ENCODE measurements at regions not wholly inside any gene's neighbourhood (a gene's known extent, or its start where the extent isn't known, plus 50 kb on each side); places are given as distances from the start of the nearest gene placed in this dataset.

- Histone ChIP-seq H3K4me1 (ENCODE audit: control insufficient read depth, insufficient read depth, low read length) (no peaks in the 10 kb centered on the region), H3K27me3 (ENCODE audit: control insufficient read depth in 1 of 2, insufficient read depth in 2 of 2, low read length in 2 of 2) (no peaks in the 10 kb centered on the region), H3K27ac (ENCODE audit: low read length) (no peak overlapping the region)
Observed at GRCh38 chr12:24705216-24705615, 243.7 kb downstream of the BCAT1 start.

GRCh38 chr12:24701343-24701742, 247.6 kb downstream of the BCAT1 start:
- Histone ChIP-seq H3K4me1 (ENCODE audit: control insufficient read depth, insufficient read depth, low read length) (no peaks in the 10 kb centered on the region), H3K27ac (ENCODE audit: low read length) (no peak overlapping the region), H3K9ac (ENCODE audit: low read length in 2 of 2) (no peak overlapping the region), H3K36me3 (ENCODE audit: control insufficient read depth in 2 of 2, insufficient read depth in 2 of 2, low read length in 2 of 2) (no peaks in the 10 kb centered on the region), H3K27me3 (ENCODE audit: control insufficient read depth in 1 of 2, insufficient read depth in 2 of 2, low read length in 2 of 2) (no peaks in the 10 kb centered on the region), H3K9me3 (ENCODE audit: control insufficient read depth in 2 of 2, low read length in 2 of 2) (no peaks in the 10 kb centered on the region), H3K4me3 (ENCODE audit: low read length in 2 of 2) (no peak overlapping the region)

More at GRCh38 chr12:24705216-24705615, 243.7 kb downstream of the BCAT1 start:
- no peak overlapping the region for H3K9ac ChIP-seq (ENCODE audit: low read length in 2 of 2)
- no peaks in the 10 kb centered on the region for H3K36me3 ChIP-seq (ENCODE audit: control insufficient read depth in 2 of 2, insufficient read depth in 2 of 2, low read length in 2 of 2)
- H3K9me3 ChIP-seq (ENCODE audit: control insufficient read depth in 2 of 2, low read length in 2 of 2): no peaks in the 10 kb centered on the region
- no peak overlapping the region for H3K4me3 ChIP-seq (ENCODE audit: low read length in 2 of 2)

- Histone ChIP-seq H3K27me3 (ENCODE audit: control insufficient read depth in 1 of 2, insufficient read depth in 2 of 2, low read length in 2 of 2) (no peaks in the 10 kb centered on the region), H3K4me1 (ENCODE audit: control insufficient read depth, insufficient read depth, low read length) (no peaks in the 10 kb centered on the region), H3K36me3 (ENCODE audit: control insufficient read depth in 2 of 2, insufficient read depth in 2 of 2, low read length in 2 of 2) (no peaks in the 10 kb centered on the region), H3K4me3 (ENCODE audit: low read length in 2 of 2) (no peak overlapping the region), H3K27ac (ENCODE audit: low read length) (no peak overlapping the region), H3K9ac (ENCODE audit: low read length in 2 of 2) (no peak overlapping the region), H3K9me3 (ENCODE audit: control insufficient read depth in 2 of 2, low read length in 2 of 2) (no peaks in the 10 kb centered on the region)
Observed at GRCh38 chr12:24698972-24699371, 249.9 kb downstream of the BCAT1 start.

GRCh38 chr12:24697769-24698168, 251.1 kb downstream of the BCAT1 start:
- H3K9ac ChIP-seq (ENCODE audit: low read length in 2 of 2): no peak overlapping the region
- no peak overlapping the region for H3K4me3 ChIP-seq (ENCODE audit: low read length in 2 of 2)
- no peaks in the 10 kb centered on the region for H3K9me3 ChIP-seq (ENCODE audit: control insufficient read depth in 2 of 2, low read length in 2 of 2)
- H3K27ac ChIP-seq (ENCODE audit: low read length): no peak overlapping the region
- H3K27me3 ChIP-seq (ENCODE audit: control insufficient read depth in 1 of 2, insufficient read depth in 2 of 2, low read length in 2 of 2): no peaks in the 10 kb centered on the region
- no peaks in the 10 kb centered on the region for H3K4me1 ChIP-seq (ENCODE audit: control insufficient read depth, insufficient read depth, low read length)
- H3K36me3 ChIP-seq (ENCODE audit: control insufficient read depth in 2 of 2, insufficient read depth in 2 of 2, low read length in 2 of 2): no peaks in the 10 kb centered on the region

GRCh38 chr12:24697295-24697694, 251.6 kb downstream of the BCAT1 start:
- no peak overlapping the region for H3K27ac ChIP-seq (ENCODE audit: low read length)
- H3K36me3 ChIP-seq (ENCODE audit: control insufficient read depth in 2 of 2, insufficient read depth in 2 of 2, low read length in 2 of 2): no peaks in the 10 kb centered on the region
- no peaks in the 10 kb centered on the region for H3K4me1 ChIP-seq (ENCODE audit: control insufficient read depth, insufficient read depth, low read length)
- H3K9me3 ChIP-seq (ENCODE audit: control insufficient read depth in 2 of 2, low read length in 2 of 2): no peaks in the 10 kb centered on the region
- H3K27me3 ChIP-seq (ENCODE audit: control insufficient read depth in 1 of 2, insufficient read depth in 2 of 2, low read length in 2 of 2): no peaks in the 10 kb centered on the region
- no peak overlapping the region for H3K4me3 ChIP-seq (ENCODE audit: low read length in 2 of 2)
- no peak overlapping the region for H3K9ac ChIP-seq (ENCODE audit: low read length in 2 of 2)

GRCh38 chr12:24696800-24697199, 252.1 kb downstream of the BCAT1 start:
- H3K4me1 ChIP-seq (ENCODE audit: control insufficient read depth, insufficient read depth, low read length): no peaks in the 10 kb centered on the region
- no peak overlapping the region for H3K27ac ChIP-seq (ENCODE audit: low read length)
- H3K27me3 ChIP-seq (ENCODE audit: control insufficient read depth in 1 of 2, insufficient read depth in 2 of 2, low read length in 2 of 2): no peaks in the 10 kb centered on the region
- no peaks in the 10 kb centered on the region for H3K36me3 ChIP-seq (ENCODE audit: control insufficient read depth in 2 of 2, insufficient read depth in 2 of 2, low read length in 2 of 2)
- no peak overlapping the region for H3K4me3 ChIP-seq (ENCODE audit: low read length in 2 of 2)
- H3K9me3 ChIP-seq (ENCODE audit: control insufficient read depth in 2 of 2, low read length in 2 of 2): no peaks in the 10 kb centered on the region
- H3K9ac ChIP-seq (ENCODE audit: low read length in 2 of 2): no peak overlapping the region

GRCh38 chr12:24695657-24696329, 253.1 kb downstream of the BCAT1 start:
- Histone ChIP-seq H3K4me1 (ENCODE audit: control insufficient read depth, insufficient read depth, low read length) (no peaks in the 10 kb centered on the region), H3K36me3 (ENCODE audit: control insufficient read depth in 2 of 2, insufficient read depth in 2 of 2, low read length in 2 of 2) (no peaks in the 10 kb centered on the region), H3K4me3 (ENCODE audit: low read length in 2 of 2) (no peak overlapping the region), H3K27me3 (ENCODE audit: control insufficient read depth in 1 of 2, insufficient read depth in 2 of 2, low read length in 2 of 2) (no peaks in the 10 kb centered on the region), H3K27ac (ENCODE audit: low read length) (no peak overlapping the region), H3K9ac (ENCODE audit: low read length in 2 of 2) (no peak overlapping the region), H3K9me3 (ENCODE audit: control insufficient read depth in 2 of 2, low read length in 2 of 2) (no peaks in the 10 kb centered on the region)

GRCh38 chr12:24695103-24695502, 253.8 kb downstream of the BCAT1 start:
- no peak overlapping the region for H3K9ac ChIP-seq (ENCODE audit: low read length in 2 of 2)
- no peaks in the 10 kb centered on the region for H3K36me3 ChIP-seq (ENCODE audit: control insufficient read depth in 2 of 2, insufficient read depth in 2 of 2, low read length in 2 of 2)
- no peaks in the 10 kb centered on the region for H3K27me3 ChIP-seq (ENCODE audit: control insufficient read depth in 1 of 2, insufficient read depth in 2 of 2, low read length in 2 of 2)
- no peaks in the 10 kb centered on the region for H3K9me3 ChIP-seq (ENCODE audit: control insufficient read depth in 2 of 2, low read length in 2 of 2)
- H3K27ac ChIP-seq (ENCODE audit: low read length): no peak overlapping the region
- H3K4me1 ChIP-seq (ENCODE audit: control insufficient read depth, insufficient read depth, low read length): no peaks in the 10 kb centered on the region
- no peak overlapping the region for H3K4me3 ChIP-seq (ENCODE audit: low read length in 2 of 2)

- Histone ChIP-seq H3K36me3 (ENCODE audit: control insufficient read depth in 2 of 2, insufficient read depth in 2 of 2, low read length in 2 of 2) (no peaks in the 10 kb centered on the region), H3K4me1 (ENCODE audit: control insufficient read depth, insufficient read depth, low read length) (no peaks in the 10 kb centered on the region), H3K9me3 (ENCODE audit: control insufficient read depth in 2 of 2, low read length in 2 of 2) (no peaks in the 10 kb centered on the region), H3K4me3 (ENCODE audit: low read length in 2 of 2) (no peak overlapping the region), H3K9ac (ENCODE audit: low read length in 2 of 2) (no peak overlapping the region), H3K27me3 (ENCODE audit: control insufficient read depth in 1 of 2, insufficient read depth in 2 of 2, low read length in 2 of 2) (no peaks in the 10 kb centered on the region), H3K27ac (ENCODE audit: low read length) (no peak overlapping the region)
Observed at GRCh38 chr12:24688601-24689000, 260.3 kb downstream of the BCAT1 start.

GRCh38 chr12:24681570-24681969, 267.3 kb downstream of the BCAT1 start:
- no peak overlapping the region for H3K4me3 ChIP-seq (ENCODE audit: low read length in 2 of 2)
- no peak overlapping the region for H3K27ac ChIP-seq (ENCODE audit: low read length)
- no peaks in the 10 kb centered on the region for H3K9me3 ChIP-seq (ENCODE audit: control insufficient read depth in 2 of 2, low read length in 2 of 2)
- no peaks in the 10 kb centered on the region for H3K36me3 ChIP-seq (ENCODE audit: control insufficient read depth in 2 of 2, insufficient read depth in 2 of 2, low read length in 2 of 2)
- H3K9ac ChIP-seq (ENCODE audit: low read length in 2 of 2): no peak overlapping the region
- H3K27me3 ChIP-seq (ENCODE audit: control insufficient read depth in 1 of 2, insufficient read depth in 2 of 2, low read length in 2 of 2): no peaks in the 10 kb centered on the region
- H3K4me1 ChIP-seq (ENCODE audit: control insufficient read depth, insufficient read depth, low read length): no peaks in the 10 kb centered on the region

- Histone ChIP-seq H3K9ac (ENCODE audit: low read length in 2 of 2) (no peak overlapping the region), H3K4me3 (ENCODE audit: low read length in 2 of 2) (no peak overlapping the region), H3K4me1 (ENCODE audit: control insufficient read depth, insufficient read depth, low read length) (no peaks in the 10 kb centered on the region), H3K27ac (ENCODE audit: low read length) (no peak overlapping the region), H3K9me3 (ENCODE audit: control insufficient read depth in 2 of 2, low read length in 2 of 2) (no peaks in the 10 kb centered on the region), H3K27me3 (ENCODE audit: control insufficient read depth in 1 of 2, insufficient read depth in 2 of 2, low read length in 2 of 2) (no peaks in the 10 kb centered on the region), H3K36me3 (ENCODE audit: control insufficient read depth in 2 of 2, insufficient read depth in 2 of 2, low read length in 2 of 2) (no peaks in the 10 kb centered on the region)
Observed at GRCh38 chr12:24679126-24679525, 269.8 kb downstream of the BCAT1 start.
